ENCODE measurements at regions not wholly inside any gene's neighbourhood (a gene's known extent, or its start where the extent isn't known, plus 50 kb on each side); places are given as distances from the start of the nearest gene placed in this dataset.

GRCh38 chr9:14466429-14466818 lies 152.5 kb upstream of the NFIB start:
- no peak for DNase-seq

GRCh38 chr9:14462950-14463349 lies 149.0 kb upstream of the NFIB start:
- DNase-seq, result no peak

- no peak for DNase-seq
These were observed 141.3 kb upstream of the NFIB start for GRCh38 chr9:14455243-14455642.

GRCh38 chr9:14453286-14453685 lies 139.3 kb upstream of the NFIB start:
- DNase-seq, result no peak

- no peak for DNase-seq
These were observed 138.6 kb upstream of the NFIB start for GRCh38 chr9:14452539-14452938.

GRCh38 chr9:14451949-14452348 lies 138.0 kb upstream of the NFIB start:
- no peak for DNase-seq

- no peak for DNase-seq
These were observed 133.2 kb upstream of the NFIB start for GRCh38 chr9:14447103-14447502.

- DNase-seq, result no peak
These were observed 132.0 kb upstream of the NFIB start for GRCh38 chr9:14445946-14446345.

- DNase-seq, result no peak
These were observed 129.0 kb upstream of the NFIB start for GRCh38 chr9:14442956-14443355.

GRCh38 chr9:14441976-14442651 lies 128.2 kb upstream of the NFIB start:
- no peak for DNase-seq

- DNase-seq, result no peak
These were observed 127.2 kb upstream of the NFIB start for GRCh38 chr9:14441115-14441514.

GRCh38 chr9:14440062-14440461 lies 126.1 kb upstream of the NFIB start:
- DNase-seq, result no peak

- no peak for DNase-seq
These were observed 125.6 kb upstream of the NFIB start for GRCh38 chr9:14439555-14439954.

- no peak for DNase-seq
These were observed 124.5 kb upstream of the NFIB start for GRCh38 chr9:14438232-14439021.

GRCh38 chr9:14437354-14438231 lies 123.7 kb upstream of the NFIB start:
- no peak for DNase-seq

- DNase-seq, result no peak
These were observed 121.9 kb upstream of the NFIB start for GRCh38 chr9:14435871-14436270.

GRCh38 chr9:14434971-14435718 lies 121.2 kb upstream of the NFIB start:
- DNase-seq, result no peak

GRCh38 chr9:14434158-14434504 lies 120.2 kb upstream of the NFIB start:
- no peak for DNase-seq

GRCh38 chr9:14433351-14434157 lies 119.6 kb upstream of the NFIB start:
- DNase-seq, result no peak

- no peak for DNase-seq
These were observed 118.9 kb upstream of the NFIB start for GRCh38 chr9:14432666-14433350.

- DNase-seq, result peak; percentile 12
These were observed 114.9 kb upstream of the NFIB start for GRCh38 chr9:14428781-14429230.
